Thymus (tissue), 11 donors: ENCODE measurements at regions not wholly inside any gene's neighbourhood (a gene's known extent, or its start where the extent isn't known, plus 50 kb on each side); places are given as distances from the start of the nearest gene placed in this dataset.
"Not testable (repeated sequence)": the region's sequence is repeated elsewhere in the genome, so short reads cannot be mapped to it uniquely, and the experiment has no call there.

Source experiments
- DNase-seq, 9 donors: peaks; one replicate each; pipeline ENCODE4 v3.0.0-alpha.2; 2013; ENCODE audit warnings: low spot score in 9 of 9, low read depth in 6 of 9, missing footprints in 1 of 9
- H3K27ac ChIP-seq, 2 donors: one replicate each; pipeline ENCODE4 v1.5.1; 2013; ENCODE audit warnings: control low read depth in 1 of 2, low read depth in 1 of 2, low read length in 1 of 2, mild to moderate bottlenecking in 1 of 2, moderate library complexity in 1 of 2
- H3K27me3 ChIP-seq, 2 donors: one replicate each; pipeline ENCODE4 v1.5.1; 2013; ENCODE audit warnings: low read length in 1 of 2; ENCODE audit not compliant: control insufficient read depth in 2 of 2, insufficient read depth in 1 of 2
- H3K36me3 ChIP-seq, 2 donors: one replicate each; pipeline ENCODE4 v1.5.1; 2013; ENCODE audit warnings: low read length in 1 of 2, mild to moderate bottlenecking in 1 of 2, moderate library complexity in 1 of 2; ENCODE audit not compliant: control insufficient read depth in 2 of 2, insufficient read depth in 2 of 2
- H3K4me1 ChIP-seq, 2 donors: one replicate each; pipeline ENCODE4 v1.5.1; 2013; ENCODE audit warnings: low read length in 2 of 2; ENCODE audit not compliant: control insufficient read depth in 2 of 2, insufficient read depth in 2 of 2
- H3K4me3 ChIP-seq, 2 donors: one replicate each; pipeline ENCODE4 v1.5.1; 2013; ENCODE audit warnings: low read length in 2 of 2, control low read depth in 1 of 2, mild to moderate bottlenecking in 1 of 2
- H3K9me3 ChIP-seq, 2 donors: one replicate each; pipeline ENCODE4 v1.5.1; 2013; ENCODE audit warnings: low read length in 1 of 2, mild to moderate bottlenecking in 1 of 2; ENCODE audit not compliant: control insufficient read depth in 2 of 2, insufficient read depth in 1 of 2
- WGBS: extraction: QIAGEN DNeasy Blood & Tissue Kit; methylation state at CpG from one replicate; pipeline ENCODE4 v1.1.7; 2013; 5-methylcytosine and 5-hydroxymethylcytosine counted together
- donor health status: healthy.

- H3K27ac ChIP-seq, result no peak overlapping the region
- H3K4me1 ChIP-seq, result peaks cover 0 to 10% of the 10 kb centered on the region in 2 donors
- no peaks in the 10 kb centered on the region for H3K27me3 ChIP-seq
- no peaks in the 10 kb centered on the region for H3K9me3 ChIP-seq
- DNase-seq, result no peak
- H3K36me3 ChIP-seq, result no peaks in the 10 kb centered on the region
- no peak overlapping the region for H3K4me3 ChIP-seq
Measured at GRCh38 chr6:109251839-109252238, 130.4 kb downstream of the CD164 start.

GRCh38 chr6:109250544-109251156 is 131.6 kb downstream of the CD164 start:
- H3K27me3 ChIP-seq, DNase-seq, H3K27ac ChIP-seq, H3K36me3 ChIP-seq, H3K4me1 ChIP-seq, H3K9me3 ChIP-seq, H3K4me3 ChIP-seq: not testable (repeated sequence)
- WGBS, result 95% methylated on average over 23 of the region's 32 CpGs

GRCh38 chr6:109243863-109244825 is 138.1 kb downstream of the CD164 start:
- peaks cover 0 to 5% of the 10 kb centered on the region in 2 donors for H3K4me1 ChIP-seq
- H3K27me3 ChIP-seq, result no peaks in the 10 kb centered on the region
- 84% methylated on average over 7 of the region's 7 CpGs for WGBS
- no peak overlapping the region for H3K4me3 ChIP-seq
- no peaks in the 10 kb centered on the region for H3K9me3 ChIP-seq
- DNase-seq, result no peak
- H3K36me3 ChIP-seq, result no peaks in the 10 kb centered on the region
- H3K27ac ChIP-seq, result no peak overlapping the region

GRCh38 chr6:109242925-109243324 is 139.3 kb downstream of the CD164 start:
- Histone ChIP-seq H3K9me3 (no peaks in the 10 kb centered on the region), H3K4me3 (no peak overlapping the region), H3K27me3 (no peaks in the 10 kb centered on the region), H3K27ac (no peak overlapping the region), H3K36me3 (no peaks in the 10 kb centered on the region), H3K4me1 (peaks cover 0 to 5% of the 10 kb centered on the region in 2 donors)
- WGBS, result 97% methylated on average over 3 of the region's 3 CpGs
- no peak for DNase-seq

- Histone ChIP-seq H3K27ac (no peak overlapping the region), H3K4me3 (no peak overlapping the region), H3K4me1 (peaks cover 2 to 13% of the 10 kb centered on the region in 2 donors), H3K9me3 (no peaks in the 10 kb centered on the region), H3K36me3 (no peaks in the 10 kb centered on the region), H3K27me3 (no peaks in the 10 kb centered on the region)
- no peak for DNase-seq
- 89% methylated on average over 2 of the region's 2 CpGs for WGBS
Measured at GRCh38 chr6:109242029-109242428, 140.2 kb downstream of the CD164 start.

- no peaks in the 10 kb centered on the region for H3K27me3 ChIP-seq
- no peak overlapping the region for H3K27ac ChIP-seq
- no peak overlapping the region for H3K4me3 ChIP-seq
- no peaks in the 10 kb centered on the region for H3K9me3 ChIP-seq
- peaks cover 3 to 21% of the 10 kb centered on the region in 2 donors for H3K4me1 ChIP-seq
- WGBS, result 97% methylated on average over 2 of the region's 2 CpGs
- no peaks in the 10 kb centered on the region for H3K36me3 ChIP-seq
- DNase-seq, result no peak
Measured at GRCh38 chr6:109241199-109241598, 141.1 kb downstream of the CD164 start.

- Histone ChIP-seq H3K4me3 (no peak overlapping the region), H3K27me3 (no peaks in the 10 kb centered on the region), H3K4me1 (peaks cover 3 to 27% of the 10 kb centered on the region in 2 donors), H3K27ac (no peak overlapping the region), H3K36me3 (no peaks in the 10 kb centered on the region), H3K9me3 (no peaks in the 10 kb centered on the region)
- WGBS, result 72% methylated on average over 7 of the region's 7 CpGs
- DNase-seq, result no peak
Measured at GRCh38 chr6:109240370-109241084, 141.7 kb downstream of the CD164 start.

GRCh38 chr6:109239651-109240321 is 142.5 kb downstream of the CD164 start:
- DNase-seq, result no peak
- Histone ChIP-seq H3K4me1 (peaks cover 3 to 27% of the 10 kb centered on the region in 2 donors), H3K9me3 (no peaks in the 10 kb centered on the region), H3K36me3 (no peaks in the 10 kb centered on the region), H3K27me3 (no peaks in the 10 kb centered on the region), H3K27ac (no peak overlapping the region), H3K4me3 (no peak overlapping the region)
- 91% methylated on average over 9 of the region's 9 CpGs for WGBS
